HG03342 (cell line): ENCODE measurements at regions not wholly inside any gene's neighbourhood (a gene's known extent, or its start where the extent isn't known, plus 50 kb on each side); places are given as distances from the start of the nearest gene placed in this dataset.
A peak's percentile ranks its signal among the peaks of the same experiment; 100 is the strongest.

Experiments
- ATAC-seq: cut with Tn5 transposase; IDR thresholded peaks from one replicate; pipeline ENCODE4 v1.9.1; 2021; ENCODE audit warnings: mild to moderate bottlenecking, moderate library complexity; ENCODE audit not compliant: unreplicated experiment

GRCh38 chr1:193525917-193526710 lies 339.7 kb upstream of the B3GALT2 start:
- ATAC-seq = no peak

- no peak for ATAC-seq
Measured at GRCh38 chr1:193525411-193525810, 339.0 kb upstream of the B3GALT2 start.

- no peak for ATAC-seq
Measured at GRCh38 chr1:193524616-193525015, 338.2 kb upstream of the B3GALT2 start.

GRCh38 chr1:193524021-193524420 lies 337.6 kb upstream of the B3GALT2 start:
- ATAC-seq = no peak

GRCh38 chr1:193520472-193520871 lies 334.1 kb upstream of the B3GALT2 start:
- no peak for ATAC-seq

- ATAC-seq = no peak
Measured at GRCh38 chr1:193519922-193520321, 333.5 kb upstream of the B3GALT2 start.

GRCh38 chr1:193516755-193517388 lies 330.5 kb upstream of the B3GALT2 start:
- ATAC-seq = no peak

GRCh38 chr1:193514397-193514796 lies 328.0 kb upstream of the B3GALT2 start:
- ATAC-seq = no peak

- no peak for ATAC-seq
Measured at GRCh38 chr1:193513032-193513431, 326.6 kb upstream of the B3GALT2 start.

- no peak for ATAC-seq
Measured at GRCh38 chr1:193504920-193505319, 318.5 kb upstream of the B3GALT2 start.

- ATAC-seq = no peak
Measured at GRCh38 chr1:193498088-193498655, 311.8 kb upstream of the B3GALT2 start.

- no peak for ATAC-seq
Measured at GRCh38 chr1:193494368-193494767, 308.0 kb upstream of the B3GALT2 start.

GRCh38 chr1:193489191-193489590 lies 302.8 kb upstream of the B3GALT2 start:
- no peak for ATAC-seq

- no peak for ATAC-seq
Measured at GRCh38 chr1:193487722-193488121, 301.3 kb upstream of the B3GALT2 start.

GRCh38 chr1:193486671-193487229 lies 300.3 kb upstream of the B3GALT2 start:
- ATAC-seq = no peak

- ATAC-seq = no peak
Measured at GRCh38 chr1:193480755-193481154, 294.3 kb upstream of the B3GALT2 start.

GRCh38 chr1:193479187-193479586 lies 292.8 kb upstream of the B3GALT2 start:
- peak; percentile 98 for ATAC-seq

- no peak for ATAC-seq
Measured at GRCh38 chr1:193476748-193477147, 290.3 kb upstream of the B3GALT2 start.

- no peak for ATAC-seq
Measured at GRCh38 chr1:193473932-193474331, 287.5 kb upstream of the B3GALT2 start.

GRCh38 chr1:193472838-193473398 lies 286.5 kb upstream of the B3GALT2 start:
- ATAC-seq = no peak

GRCh38 chr1:193472430-193472829 lies 286.0 kb upstream of the B3GALT2 start:
- ATAC-seq = no peak
